GM19240 (cell line): ENCODE measurements at regions not wholly inside any gene's neighbourhood (a gene's known extent, or its start where the extent isn't known, plus 50 kb on each side); places are given as distances from the start of the nearest gene placed in this dataset.

Experiments used
- DNase-seq: peaks from one replicate; pipeline ENCODE4 v3.0.0; 2011; ENCODE audit warnings: low spot score; ENCODE audit not compliant: insufficient read length

DNA sequence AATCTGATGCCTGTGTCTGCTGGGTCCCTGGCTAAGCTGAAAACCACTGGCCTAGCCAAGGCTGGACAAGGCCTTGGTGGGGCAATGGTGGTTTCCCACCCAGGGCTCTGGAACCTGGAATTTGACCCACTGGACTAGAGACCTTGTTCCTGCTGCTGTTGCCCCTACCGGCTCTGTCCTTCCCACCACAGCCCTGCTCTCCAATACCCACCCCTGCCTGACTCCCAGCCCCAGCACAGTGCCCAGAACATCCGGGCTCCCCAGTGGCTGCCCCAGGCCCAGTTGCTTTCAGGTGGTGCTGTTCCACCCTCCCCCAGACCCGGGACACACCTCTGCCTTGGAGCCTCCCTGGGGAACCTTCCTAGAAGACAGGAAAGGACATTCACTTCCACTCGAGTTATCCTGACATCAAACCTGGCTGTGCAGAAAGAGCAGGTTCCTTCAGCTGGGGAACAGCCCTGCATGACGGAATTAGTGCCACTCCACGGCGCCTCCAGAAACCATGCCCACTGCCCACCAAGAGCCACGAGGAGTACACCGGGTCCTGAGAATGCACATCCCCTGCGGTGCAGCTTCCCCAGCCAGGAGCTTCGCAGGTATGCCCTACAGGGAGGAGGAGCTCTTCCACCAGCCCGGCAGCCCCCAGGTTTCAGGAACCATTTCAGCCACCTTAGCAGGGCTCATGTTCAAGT is 152.8 kb downstream of the OAT start:
- no peak for DNase-seq

DNA sequence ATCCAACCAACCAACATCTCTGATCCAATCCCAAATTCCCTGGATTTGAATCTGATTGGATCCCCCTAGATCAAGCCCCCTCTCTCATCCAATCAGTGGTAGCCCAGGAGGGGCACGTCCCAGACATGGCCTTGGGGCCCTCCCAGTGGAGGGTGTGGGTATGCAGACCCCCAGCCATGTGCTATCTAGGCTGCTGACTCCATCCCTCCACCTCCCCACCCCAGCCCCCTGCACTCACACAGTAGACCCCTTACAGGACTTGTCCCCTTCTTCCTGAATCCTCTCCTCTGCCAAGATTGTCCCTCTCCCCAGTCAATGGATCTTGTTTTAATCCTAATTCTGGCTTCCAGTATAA is 153.4 kb downstream of the OAT start:
- DNase-seq, result no peak

DNA sequence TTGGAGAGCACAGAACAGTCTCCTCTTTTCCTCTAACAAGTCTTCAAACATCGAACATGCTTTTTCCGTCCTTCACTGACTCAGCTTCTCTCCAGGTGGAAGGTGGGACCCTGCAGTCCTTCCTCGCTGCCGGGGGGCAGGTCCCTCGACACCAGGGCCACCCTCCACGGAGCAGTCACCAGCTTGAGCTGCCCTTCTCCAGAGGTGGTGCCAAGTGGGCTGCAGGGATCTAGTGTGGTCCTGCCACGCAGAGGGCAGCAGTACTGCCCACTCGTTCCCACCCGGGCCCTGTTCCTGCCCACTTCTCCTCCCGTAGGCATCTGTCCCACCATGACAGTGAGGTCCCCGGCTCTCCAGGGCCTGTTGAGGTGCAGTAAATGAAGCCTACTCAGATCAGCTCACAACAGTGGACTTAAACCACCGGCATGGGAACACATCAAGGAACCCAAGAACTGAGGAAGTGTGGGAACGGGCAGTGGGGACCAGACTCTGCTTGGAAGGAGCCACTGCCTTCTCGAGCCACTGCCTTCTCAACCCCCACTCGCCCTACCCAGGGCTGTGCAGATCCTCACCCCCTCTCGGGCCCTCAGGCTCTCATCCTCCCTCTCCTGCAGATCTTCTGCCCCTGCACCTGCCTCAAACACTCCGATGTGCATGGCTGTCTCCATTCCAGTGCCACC is 153.9 kb downstream of the OAT start:
- no peak for DNase-seq

DNA sequence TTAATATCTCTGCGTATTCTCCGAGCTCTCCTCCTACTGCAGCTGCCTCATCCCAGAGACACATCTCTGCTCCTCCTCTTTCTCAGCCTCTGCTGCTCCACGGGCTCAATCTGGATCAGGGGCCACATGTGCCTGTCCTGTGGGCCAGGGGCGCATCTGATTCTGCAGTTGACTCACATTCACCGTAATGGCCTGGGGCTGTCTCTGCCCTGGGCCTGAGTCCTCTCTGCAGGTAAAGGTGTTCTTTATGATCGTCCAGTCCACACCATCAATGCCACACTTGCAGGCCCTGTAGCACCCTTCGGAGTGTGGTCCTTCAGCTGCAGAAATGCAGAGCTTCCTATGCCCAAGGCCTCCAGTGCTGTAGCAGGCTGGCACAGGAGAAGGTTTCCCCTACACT is 154.5 kb downstream of the OAT start:
- DNase-seq, result no peak

DNA sequence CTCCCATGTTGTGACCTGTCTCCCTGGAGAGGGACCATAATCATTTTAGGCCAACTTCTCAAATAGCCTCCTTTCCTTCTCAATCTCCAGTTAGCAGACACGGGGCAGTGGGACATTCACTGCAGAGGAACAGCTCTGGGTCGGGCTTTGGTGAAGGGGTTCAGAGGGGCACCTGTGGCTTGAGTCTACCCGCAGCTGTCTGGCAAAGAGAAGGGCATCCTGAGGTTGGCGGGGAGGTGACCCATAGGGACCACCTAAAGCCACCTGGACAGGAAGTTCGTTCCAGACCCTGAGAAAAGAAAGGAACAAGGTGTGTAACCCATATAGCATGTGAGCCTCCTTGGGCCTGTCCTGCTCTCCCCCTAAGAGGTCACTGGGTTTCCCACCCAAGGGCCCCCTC is 155.0 kb downstream of the OAT start:
- no peak for DNase-seq

- DNase-seq, result no peak
These were observed 155.8 kb downstream of the OAT start for GRCh38 chr10:124262971-124263370.

DNA sequence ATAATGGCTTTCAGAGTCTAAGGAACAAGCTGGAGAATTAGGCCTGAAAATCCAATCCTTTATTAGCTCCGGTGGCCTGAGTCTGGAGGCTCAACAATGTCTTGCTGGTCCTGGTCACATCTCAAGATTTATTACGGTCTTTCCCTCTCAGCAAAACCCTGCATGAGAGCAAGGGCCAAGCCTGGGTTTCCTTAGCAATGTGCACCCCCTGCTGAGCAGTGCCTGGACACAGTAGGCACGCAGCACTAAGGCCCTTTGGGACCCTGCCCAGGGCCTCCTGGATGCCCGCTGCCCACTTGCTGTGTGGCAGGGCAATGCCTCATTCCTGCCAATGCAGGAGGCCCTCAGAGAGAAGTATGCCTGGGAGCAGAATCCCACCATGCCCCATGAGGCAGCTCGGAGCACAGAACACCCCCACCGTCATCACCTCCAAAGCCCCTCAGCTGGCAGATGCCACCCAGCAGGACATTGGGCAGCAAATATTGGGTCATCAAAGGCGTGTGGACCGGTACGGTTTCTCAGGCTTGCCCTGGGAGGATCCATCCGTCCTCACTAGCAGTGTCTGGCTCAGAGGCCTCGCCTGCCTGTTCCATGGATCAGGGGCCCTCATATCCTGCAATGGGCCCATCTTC is 156.4 kb downstream of the OAT start:
- no peak for DNase-seq

- no peak for DNase-seq
These were observed 159.4 kb downstream of the OAT start for GRCh38 chr10:124259139-124259825.

- no peak for DNase-seq
These were observed 160.9 kb downstream of the OAT start for GRCh38 chr10:124257781-124258180.

- no peak for DNase-seq
These were observed 162.6 kb downstream of the OAT start for GRCh38 chr10:124256151-124256550.

DNA sequence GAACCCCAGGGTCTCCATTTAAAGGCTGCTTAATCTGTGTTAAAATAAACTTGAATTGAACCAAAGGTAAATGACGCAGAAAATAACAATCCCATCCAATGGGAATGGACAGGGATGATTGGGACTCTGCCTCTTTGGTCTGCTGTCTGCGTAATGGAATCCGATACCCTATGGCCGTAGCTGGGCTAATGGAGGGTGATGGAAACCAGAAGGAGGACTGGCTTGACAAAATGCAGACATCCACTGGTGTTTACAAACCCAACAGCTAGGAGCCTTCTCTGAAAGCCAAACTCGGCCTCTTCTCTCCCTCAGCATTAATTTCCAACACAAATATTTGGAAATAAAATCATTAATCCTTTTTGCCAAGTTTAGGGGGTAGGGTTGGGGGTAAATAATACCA is 162.2 kb upstream of the CHST15 start:
- DNase-seq, result no peak

DNA sequence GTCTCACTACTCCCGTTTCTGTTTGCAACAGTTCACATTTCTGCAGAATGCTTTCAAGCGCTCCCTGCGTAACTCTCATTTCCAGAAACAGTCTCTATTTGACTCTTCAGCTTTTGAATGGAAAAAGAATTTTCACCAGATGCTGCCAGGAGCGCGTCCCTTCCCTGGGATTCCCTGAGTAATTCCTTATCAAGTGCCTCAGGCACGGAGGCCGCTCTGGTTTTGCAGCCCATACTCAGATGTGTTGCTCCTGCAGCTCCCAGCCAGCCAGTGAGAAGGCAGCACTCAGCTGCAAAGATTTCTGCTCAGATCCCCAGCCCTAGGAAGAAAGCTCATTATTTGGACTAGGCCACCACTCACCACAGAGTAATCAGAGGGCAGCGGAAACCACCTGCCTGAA is 161.1 kb upstream of the CHST15 start:
- no peak for DNase-seq

- no peak for DNase-seq
These were observed 159.6 kb upstream of the CHST15 start for GRCh38 chr10:124253006-124253405.

DNA sequence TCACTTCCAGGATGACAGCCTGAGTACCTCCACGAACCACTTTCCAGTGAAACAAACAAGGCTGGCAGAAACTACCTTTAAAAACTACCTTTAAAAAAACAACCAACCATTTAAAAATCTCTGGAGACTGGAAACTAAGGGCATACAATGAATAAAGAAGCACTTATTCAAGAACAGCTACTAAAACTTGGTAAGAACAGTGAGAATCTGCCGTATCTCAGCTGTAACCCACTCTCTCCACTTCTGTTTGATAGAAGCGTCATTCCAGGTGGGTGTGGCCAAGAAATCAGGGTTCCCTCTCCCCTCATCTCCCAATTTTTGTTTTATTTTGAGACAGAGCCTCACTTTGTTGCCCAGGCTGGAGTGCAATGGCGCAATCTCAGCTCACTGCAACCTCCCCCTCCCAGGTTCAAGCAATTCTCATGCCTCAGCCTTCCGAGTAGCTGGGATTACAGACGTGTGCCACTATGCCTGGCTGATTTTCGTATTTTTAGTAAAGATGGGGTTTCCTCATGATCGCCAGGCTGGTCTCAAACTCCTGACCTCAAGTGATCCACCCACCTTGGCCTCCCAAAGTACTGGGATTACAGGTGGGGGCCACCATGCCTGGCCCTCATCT is 158.8 kb upstream of the CHST15 start:
- no peak for DNase-seq

DNA sequence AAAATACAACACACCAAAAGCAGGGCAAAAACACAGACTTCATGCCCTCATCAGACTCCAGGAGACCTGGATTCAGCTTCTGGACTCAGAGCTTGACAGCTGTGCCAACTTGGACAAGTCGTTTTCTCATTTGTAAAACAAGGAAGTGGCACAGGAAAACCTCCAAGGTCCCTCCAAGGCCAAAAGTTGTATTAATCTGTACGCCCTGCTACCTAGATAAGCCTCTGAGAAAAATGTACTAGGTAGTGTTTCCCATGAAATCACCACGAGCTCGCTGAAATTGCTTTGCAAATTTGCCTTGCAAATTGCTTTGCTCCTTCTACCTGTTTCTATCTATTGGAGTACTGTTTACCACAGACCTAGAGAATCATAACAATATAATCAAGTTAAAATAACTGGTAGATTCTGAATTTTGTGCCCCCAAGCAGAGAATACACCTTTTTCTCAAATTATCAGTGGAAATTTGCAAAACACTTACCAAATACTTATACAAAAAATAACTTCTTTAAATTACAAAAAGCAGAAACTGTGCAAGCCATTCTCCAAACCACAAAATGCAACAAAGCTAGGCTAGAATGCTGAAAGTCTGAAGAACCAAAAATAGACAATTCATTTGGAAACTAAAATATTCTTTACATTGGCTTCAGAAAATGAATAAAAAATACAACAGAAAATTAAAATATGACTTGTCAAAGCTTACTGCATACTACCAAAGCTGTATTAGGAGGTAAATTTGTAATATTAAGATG is 158.1 kb upstream of the CHST15 start:
- no peak for DNase-seq

GRCh38 chr10:124250506-124250905 is 157.1 kb upstream of the CHST15 start:
- DNase-seq, result no peak

DNA sequence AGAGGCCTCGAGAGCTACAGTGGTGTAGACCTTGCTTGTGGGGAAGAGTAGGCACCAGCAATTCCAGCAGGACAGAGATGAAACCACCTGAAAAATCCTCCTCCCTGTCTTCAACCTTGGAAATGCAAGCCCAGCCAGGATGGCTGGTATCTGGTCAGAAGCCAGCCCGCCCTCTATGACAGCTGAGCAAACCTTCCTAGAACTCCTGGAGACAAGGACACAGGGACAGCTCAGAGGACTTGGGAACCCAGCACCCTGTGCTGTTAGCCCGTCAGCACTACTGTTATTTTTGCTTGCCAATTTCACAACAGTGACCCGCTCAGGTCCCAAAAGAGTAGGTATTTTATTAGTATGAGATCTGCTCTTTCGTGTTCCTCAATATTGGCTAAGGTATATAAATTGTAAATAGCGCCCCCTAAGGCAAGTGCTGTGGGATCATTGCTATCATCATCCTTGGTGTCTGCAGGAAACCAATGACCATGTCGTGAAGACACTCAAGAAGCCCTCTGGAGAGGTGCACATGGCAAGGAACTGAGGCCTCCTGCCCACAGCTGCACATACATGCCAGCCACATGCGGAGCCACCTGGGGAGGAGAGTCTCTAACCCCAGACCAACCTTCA is 156.5 kb upstream of the CHST15 start:
- no peak for DNase-seq

DNA sequence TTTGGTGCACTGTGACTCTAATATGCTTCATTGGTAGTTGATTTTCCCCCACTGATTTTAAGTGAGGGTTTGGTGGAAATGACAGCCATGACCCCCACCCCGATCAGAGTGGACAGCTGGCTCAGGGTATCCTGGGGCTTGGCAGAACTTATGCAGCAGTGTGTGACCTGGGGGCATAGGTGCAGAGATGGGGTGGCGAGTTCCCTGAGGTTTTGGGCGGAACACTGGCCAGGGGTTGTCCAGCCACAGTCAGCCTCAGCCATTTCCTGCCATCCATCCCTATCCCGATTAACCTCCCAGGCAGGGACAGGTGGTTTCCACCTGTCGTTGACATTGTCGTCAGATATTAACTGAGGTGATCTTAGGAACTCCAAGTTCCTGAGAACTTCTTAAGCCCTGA is 155.8 kb upstream of the CHST15 start:
- DNase-seq, result no peak

- no peak for DNase-seq
These were observed 155.0 kb upstream of the CHST15 start for GRCh38 chr10:124248056-124249045.
